Mammary epithelial cell (primary cell): ENCODE measurements at regions not wholly inside any gene's neighbourhood (a gene's known extent, or its start where the extent isn't known, plus 50 kb on each side); places are given as distances from the start of the nearest gene placed in this dataset.

Experiments
- EZH2 ChIP-seq: IDR thresholded peaks from 2 replicates; pipeline ENCODE4 v1.6.1; 2012; ENCODE audit warnings: low read length, inconsistent platforms, borderline replicate concordance
- TF ChIP-seq, protein P1 (sequence below), 2 donors: IDR thresholded peaks in 1 of 2; conservative IDR thresholded peaks in 1 of 2; 2 replicates each; pipeline ENCODE4 v1.5.1; 2011 to 2012; ENCODE audit warnings: inconsistent platforms in 2 of 2, low read length in 2 of 2, mild to moderate bottlenecking in 2 of 2, control low read depth in 1 of 2, low read depth in 1 of 2; ENCODE audit not compliant: insufficient read depth in 1 of 2; ENCODE audit errors: extremely low read depth in 1 of 2

DNA sequence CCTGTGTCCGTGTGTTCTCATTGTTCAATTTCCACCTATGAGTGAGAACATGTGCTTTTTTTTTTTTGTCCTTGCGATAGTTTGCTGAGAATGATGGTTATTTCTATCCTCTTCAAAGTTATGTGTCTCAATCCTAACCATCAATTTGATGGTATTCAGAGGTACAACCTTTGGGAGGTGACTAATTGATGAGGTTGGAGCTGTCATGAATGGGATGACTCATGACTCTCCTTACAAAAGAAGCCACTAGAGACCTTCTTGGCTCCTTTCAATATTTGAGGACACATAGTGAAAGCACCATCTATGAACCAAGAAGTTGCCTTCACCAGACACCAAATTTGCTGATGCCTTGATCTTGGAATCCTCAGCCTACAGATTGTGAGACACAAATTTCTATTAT lies 677.1 kb upstream of the DDX18 start:
- TF ChIP-seq EZH2, result no peak
- TF ChIP-seq, protein P1, sequence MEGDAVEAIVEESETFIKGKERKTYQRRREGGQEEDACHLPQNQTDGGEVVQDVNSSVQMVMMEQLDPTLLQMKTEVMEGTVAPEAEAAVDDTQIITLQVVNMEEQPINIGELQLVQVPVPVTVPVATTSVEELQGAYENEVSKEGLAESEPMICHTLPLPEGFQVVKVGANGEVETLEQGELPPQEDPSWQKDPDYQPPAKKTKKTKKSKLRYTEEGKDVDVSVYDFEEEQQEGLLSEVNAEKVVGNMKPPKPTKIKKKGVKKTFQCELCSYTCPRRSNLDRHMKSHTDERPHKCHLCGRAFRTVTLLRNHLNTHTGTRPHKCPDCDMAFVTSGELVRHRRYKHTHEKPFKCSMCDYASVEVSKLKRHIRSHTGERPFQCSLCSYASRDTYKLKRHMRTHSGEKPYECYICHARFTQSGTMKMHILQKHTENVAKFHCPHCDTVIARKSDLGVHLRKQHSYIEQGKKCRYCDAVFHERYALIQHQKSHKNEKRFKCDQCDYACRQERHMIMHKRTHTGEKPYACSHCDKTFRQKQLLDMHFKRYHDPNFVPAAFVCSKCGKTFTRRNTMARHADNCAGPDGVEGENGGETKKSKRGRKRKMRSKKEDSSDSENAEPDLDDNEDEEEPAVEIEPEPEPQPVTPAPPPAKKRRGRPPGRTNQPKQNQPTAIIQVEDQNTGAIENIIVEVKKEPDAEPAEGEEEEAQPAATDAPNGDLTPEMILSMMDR (conservative IDR thresholded peaks at IDR 0.05 in 1 of 2, IDR thresholded peaks at IDR 0.05 in 1 of 2; ENCODE audit: extremely low read depth in 1 of 2, insufficient read depth in 1 of 2, low read depth in 1 of 2, low read length in 2 of 2), result no peak
